ENCODE measurements at regions not wholly inside any gene's neighbourhood (a gene's known extent, or its start where the extent isn't known, plus 50 kb on each side); places are given as distances from the start of the nearest gene placed in this dataset.

DNA sequence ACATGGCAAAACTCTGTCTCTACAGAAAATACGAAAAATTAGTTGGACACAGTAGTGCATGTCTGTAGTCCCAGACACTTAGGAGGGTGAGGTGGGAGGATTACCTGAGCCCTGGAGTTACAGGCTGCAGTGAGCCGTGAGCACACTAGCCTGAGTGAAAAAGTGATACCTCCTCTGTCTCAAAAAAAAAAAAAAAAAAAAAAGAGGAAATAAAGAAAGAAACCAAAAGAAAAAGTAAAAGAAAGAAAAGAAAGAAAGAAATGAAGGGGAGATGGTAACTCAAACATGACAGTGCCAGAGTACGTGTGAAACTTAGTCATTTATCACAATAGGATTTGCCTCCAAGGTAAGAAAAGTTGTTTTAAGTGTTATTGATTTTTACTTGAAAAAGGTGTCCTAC is 407.0 kb upstream of the MGAT4C start:
- H3K4me2 ChIP-seq (ENCODE audit: low read length): no peak overlapping the region
- H3K27me3 ChIP-seq (ENCODE audit: insufficient read depth, low read length): no peaks in the 10 kb centered on the region
- no peaks in the 10 kb centered on the region for H3K79me2 ChIP-seq (ENCODE audit: insufficient read depth, low read length)
- H3F3A ChIP-seq (ENCODE audit: insufficient read depth, low read length): no peaks in the 10 kb centered on the region
- no peak overlapping the region for H3K9ac ChIP-seq (ENCODE audit: low read length)
- H3K4me3 ChIP-seq (ENCODE audit: low read depth, low read length, poor library complexity, severe bottlenecking): no peak overlapping the region
- TF ChIP-seq, protein P1, sequence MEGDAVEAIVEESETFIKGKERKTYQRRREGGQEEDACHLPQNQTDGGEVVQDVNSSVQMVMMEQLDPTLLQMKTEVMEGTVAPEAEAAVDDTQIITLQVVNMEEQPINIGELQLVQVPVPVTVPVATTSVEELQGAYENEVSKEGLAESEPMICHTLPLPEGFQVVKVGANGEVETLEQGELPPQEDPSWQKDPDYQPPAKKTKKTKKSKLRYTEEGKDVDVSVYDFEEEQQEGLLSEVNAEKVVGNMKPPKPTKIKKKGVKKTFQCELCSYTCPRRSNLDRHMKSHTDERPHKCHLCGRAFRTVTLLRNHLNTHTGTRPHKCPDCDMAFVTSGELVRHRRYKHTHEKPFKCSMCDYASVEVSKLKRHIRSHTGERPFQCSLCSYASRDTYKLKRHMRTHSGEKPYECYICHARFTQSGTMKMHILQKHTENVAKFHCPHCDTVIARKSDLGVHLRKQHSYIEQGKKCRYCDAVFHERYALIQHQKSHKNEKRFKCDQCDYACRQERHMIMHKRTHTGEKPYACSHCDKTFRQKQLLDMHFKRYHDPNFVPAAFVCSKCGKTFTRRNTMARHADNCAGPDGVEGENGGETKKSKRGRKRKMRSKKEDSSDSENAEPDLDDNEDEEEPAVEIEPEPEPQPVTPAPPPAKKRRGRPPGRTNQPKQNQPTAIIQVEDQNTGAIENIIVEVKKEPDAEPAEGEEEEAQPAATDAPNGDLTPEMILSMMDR (IDR thresholded peaks at IDR 0.05; ENCODE audit: low read length): no peak
- no peak overlapping the region for H3K27ac ChIP-seq (ENCODE audit: low read depth, low read length, poor library complexity, severe bottlenecking)
- H2AFZ ChIP-seq (ENCODE audit: low read length): no peak overlapping the region
- H3K36me3 ChIP-seq (ENCODE audit: insufficient read depth, low read length): no peaks in the 10 kb centered on the region
- H4K20me1 ChIP-seq (ENCODE audit: insufficient read depth, low read length): no peaks in the 10 kb centered on the region
- no peaks in the 10 kb centered on the region for H3K4me1 ChIP-seq (ENCODE audit: insufficient read depth, low read length, severe bottlenecking)
- H3K9me3 ChIP-seq (ENCODE audit: low read length): no peaks in the 10 kb centered on the region
- no peaks in the 10 kb centered on the region for H3K9me2 ChIP-seq (ENCODE audit: low read depth, low read length)

DNA sequence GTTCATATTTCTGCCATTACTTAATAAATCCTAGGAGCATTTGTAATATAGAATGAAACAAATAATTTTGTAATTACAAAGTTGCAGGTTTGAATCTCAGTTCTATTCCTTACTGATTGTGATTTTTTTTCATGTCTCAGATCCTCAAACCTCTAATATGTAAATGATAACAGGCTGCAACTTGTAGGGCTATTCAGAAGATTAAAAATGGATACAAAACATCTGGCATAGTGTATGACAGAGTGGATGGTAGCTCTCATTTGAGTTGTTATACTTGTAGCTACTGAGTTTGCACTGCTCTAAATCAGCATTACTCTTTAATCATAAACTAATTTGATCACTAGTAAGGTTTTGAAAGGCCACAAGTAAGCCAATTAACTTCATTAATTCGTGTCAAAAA is 406.3 kb upstream of the MGAT4C start:
- no peak overlapping the region for H3K4me2 ChIP-seq (ENCODE audit: low read length)
- no peak overlapping the region for H2AFZ ChIP-seq (ENCODE audit: low read length)
- no peaks in the 10 kb centered on the region for H3K79me2 ChIP-seq (ENCODE audit: insufficient read depth, low read length)
- H3K27ac ChIP-seq (ENCODE audit: low read depth, low read length, poor library complexity, severe bottlenecking): no peak overlapping the region
- H4K20me1 ChIP-seq (ENCODE audit: insufficient read depth, low read length): no peaks in the 10 kb centered on the region
- H3K36me3 ChIP-seq (ENCODE audit: insufficient read depth, low read length): no peaks in the 10 kb centered on the region
- H3K4me1 ChIP-seq (ENCODE audit: insufficient read depth, low read length, severe bottlenecking): no peaks in the 10 kb centered on the region
- H3F3A ChIP-seq (ENCODE audit: insufficient read depth, low read length): no peaks in the 10 kb centered on the region
- H3K9me3 ChIP-seq (ENCODE audit: low read length): no peaks in the 10 kb centered on the region
- no peak overlapping the region for H3K4me3 ChIP-seq (ENCODE audit: low read depth, low read length, poor library complexity, severe bottlenecking)
- H3K9ac ChIP-seq (ENCODE audit: low read length): no peak overlapping the region
- no peaks in the 10 kb centered on the region for H3K27me3 ChIP-seq (ENCODE audit: insufficient read depth, low read length)
- H3K9me2 ChIP-seq (ENCODE audit: low read depth, low read length): no peaks in the 10 kb centered on the region
- no peak for TF ChIP-seq EZH2 (IDR thresholded peaks at IDR 0.05; ENCODE audit: borderline replicate concordance, low read length)
- TF ChIP-seq, protein P1 (IDR thresholded peaks at IDR 0.05; ENCODE audit: low read length): no peak

DNA sequence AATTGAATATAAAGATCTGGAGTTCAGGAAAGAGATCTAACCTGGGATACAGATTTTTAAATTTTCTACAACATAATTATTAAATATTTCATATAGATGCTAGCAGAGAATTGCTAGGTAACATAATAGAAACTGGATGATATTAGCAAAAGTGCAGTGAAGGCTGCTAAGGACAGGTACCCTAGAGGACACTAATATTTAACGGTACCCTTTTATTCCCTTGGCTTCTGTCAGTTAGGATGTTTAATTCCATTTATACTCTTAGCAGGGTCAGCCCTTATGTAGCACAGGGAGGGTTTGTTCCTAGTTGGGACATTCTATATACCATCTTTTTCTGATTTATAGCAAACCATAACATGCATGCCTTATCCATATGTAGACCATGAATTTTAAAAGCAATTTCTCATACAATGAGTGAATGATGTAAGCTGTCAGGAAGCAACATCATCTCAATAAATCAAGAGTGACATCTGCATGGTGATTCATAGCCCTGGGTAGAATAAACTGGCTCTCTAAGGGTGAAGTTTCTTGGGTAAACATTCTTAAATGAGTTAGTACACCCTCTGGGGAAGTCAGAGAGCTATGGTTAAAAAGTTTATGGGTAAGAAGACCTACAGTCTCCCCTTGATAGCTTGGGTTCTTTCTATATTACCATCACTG is 404.4 kb upstream of the MGAT4C start:
- Histone ChIP-seq H4K20me1 (ENCODE audit: insufficient read depth, low read length) (no peaks in the 10 kb centered on the region), H3K4me1 (ENCODE audit: insufficient read depth, low read length, severe bottlenecking) (no peaks in the 10 kb centered on the region), H3K4me2 (ENCODE audit: low read length) (no peak overlapping the region), H3K36me3 (ENCODE audit: insufficient read depth, low read length) (no peaks in the 10 kb centered on the region), H3K27me3 (ENCODE audit: insufficient read depth, low read length) (no peaks in the 10 kb centered on the region), H3K4me3 (ENCODE audit: low read depth, low read length, poor library complexity, severe bottlenecking) (no peak overlapping the region), H3K9me3 (ENCODE audit: low read length) (no peaks in the 10 kb centered on the region), H3K79me2 (ENCODE audit: insufficient read depth, low read length) (no peaks in the 10 kb centered on the region), H3K9me2 (ENCODE audit: low read depth, low read length) (no peaks in the 10 kb centered on the region), H3F3A (ENCODE audit: insufficient read depth, low read length) (no peaks in the 10 kb centered on the region), H3K27ac (ENCODE audit: low read depth, low read length, poor library complexity, severe bottlenecking) (no peak overlapping the region), H3K9ac (ENCODE audit: low read length) (no peak overlapping the region), H2AFZ (ENCODE audit: low read length) (no peak overlapping the region)
- TF ChIP-seq, protein P1 (IDR thresholded peaks at IDR 0.05; ENCODE audit: low read length): no peak
- no peak for TF ChIP-seq EZH2 (IDR thresholded peaks at IDR 0.05; ENCODE audit: borderline replicate concordance, low read length)

Data from OCI-LY1 (cell line).